Esophagus muscularis mucosa (tissue), 4 donors: ENCODE measurements at regions not wholly inside any gene's neighbourhood (a gene's known extent, or its start where the extent isn't known, plus 50 kb on each side); places are given as distances from the start of the nearest gene placed in this dataset.

Source experiments
- DNase-seq: peaks from one replicate; pipeline ENCODE4 v3.0.0-alpha.2; 2017; ENCODE audit errors: extremely low spot score
- H3K27ac ChIP-seq, 4 donors: fragments of 200-600 bp; sonication (generic); replicated peaks in 1 of 4; 1 replicate in 3 of 4; 2 replicates in 1 of 4; pipeline ENCODE4 v1.5.1; 2016 to 2019; ENCODE audit warnings: mild to moderate bottlenecking in 1 of 4
- H3K27me3 ChIP-seq, 4 donors: fragments of 200-600 bp; sonication (generic); one replicate each; pipeline versions ENCODE4 v1.5.1 to v1.6.0; 2016 to 2019
- H3K36me3 ChIP-seq, 4 donors: fragments of 200-600 bp; sonication (generic); one replicate each; pipeline ENCODE4 v1.5.1; 2016 to 2019
- H3K4me1 ChIP-seq, 4 donors: fragments of 200-600 bp; sonication (generic); one replicate each; pipeline ENCODE4 v1.5.1; 2016 to 2019
- H3K4me3 ChIP-seq, 4 donors: fragments of 200-600 bp; sonication (generic); 1 replicate in 2 of 4; 2 replicates in 2 of 4; pipeline ENCODE4 v1.5.1; 2016 to 2019; ENCODE audit warnings: mild to moderate bottlenecking in 4 of 4, moderate library complexity in 1 of 4
- H3K9me3 ChIP-seq, 4 donors: fragments of 200-600 bp; sonication (generic); 1 replicate in 3 of 4; 2 replicates in 1 of 4; pipeline ENCODE4 v1.5.1; 2016 to 2019
- EP300 ChIP-seq: sonication (generic); formaldehyde crosslinking; IDR thresholded peaks from one replicate; pipeline ENCODE4 v1.6.1; 2017; ENCODE audit warnings: antibody characterized with exemption
- POLR2A ChIP-seq: fragments of 450-650 bp; IDR thresholded peaks from one replicate; pipeline ENCODE4 v1.6.1; 2017; ENCODE audit warnings: antibody characterized with exemption, moderate library complexity, mild to moderate bottlenecking, low read depth
- POLR2AphosphoS5 ChIP-seq, 2 donors: sonication (generic); formaldehyde crosslinking; IDR thresholded peaks; one replicate each; pipeline ENCODE4 v1.6.1; 2017; ENCODE audit warnings: antibody characterized with exemption in 2 of 2
- WGBS: methylation state at CpG from one replicate; pipeline ENCODE4 v1.1.5; 2018; 5-methylcytosine and 5-hydroxymethylcytosine counted together
- intact Hi-C: fragments of 100-400 bp; cut with DNase I; formaldehyde crosslinking; loops from one replicate; pipeline ENCODE4 v1.15.1; 2023
- TF ChIP-seq, protein P1 (sequence below), 3 experiments: fragments of 200-600 bp in 2 of 3; fragments of 450-650 bp in 1 of 3; sonication (generic) in 2 of 3; IDR thresholded peaks; one replicate each; pipeline ENCODE4 v1.5.1; 2017 to 2019; ENCODE audit warnings: antibody characterized with exemption in 3 of 3, mild to moderate bottlenecking in 2 of 3, moderate library complexity in 1 of 3

DNA sequence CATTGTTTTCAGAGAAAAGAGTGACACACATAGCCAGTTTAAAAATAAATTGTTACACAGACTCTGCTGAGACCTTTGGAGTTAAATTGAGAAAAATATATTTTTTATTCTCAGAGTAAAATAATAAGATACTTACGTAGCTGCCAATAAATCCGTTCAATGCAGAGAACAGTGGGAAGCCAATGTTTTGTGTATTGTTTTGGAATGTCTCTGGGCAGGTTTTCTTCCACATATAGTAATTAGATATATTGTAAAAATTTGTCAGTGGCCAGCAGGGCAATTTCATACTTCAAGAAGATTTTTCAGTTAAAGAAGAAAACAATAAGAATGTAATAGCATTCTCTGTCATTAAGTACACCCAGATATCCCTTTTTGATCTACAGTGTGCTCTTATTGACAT lies 999.5 kb upstream of the INTU start:
- no peak for DNase-seq
- no peak for TF ChIP-seq POLR2AphosphoS5 (IDR thresholded peaks at IDR 0.05)
- no peak for TF ChIP-seq EP300
- no peak for TF ChIP-seq POLR2A
- TF ChIP-seq, protein P1, sequence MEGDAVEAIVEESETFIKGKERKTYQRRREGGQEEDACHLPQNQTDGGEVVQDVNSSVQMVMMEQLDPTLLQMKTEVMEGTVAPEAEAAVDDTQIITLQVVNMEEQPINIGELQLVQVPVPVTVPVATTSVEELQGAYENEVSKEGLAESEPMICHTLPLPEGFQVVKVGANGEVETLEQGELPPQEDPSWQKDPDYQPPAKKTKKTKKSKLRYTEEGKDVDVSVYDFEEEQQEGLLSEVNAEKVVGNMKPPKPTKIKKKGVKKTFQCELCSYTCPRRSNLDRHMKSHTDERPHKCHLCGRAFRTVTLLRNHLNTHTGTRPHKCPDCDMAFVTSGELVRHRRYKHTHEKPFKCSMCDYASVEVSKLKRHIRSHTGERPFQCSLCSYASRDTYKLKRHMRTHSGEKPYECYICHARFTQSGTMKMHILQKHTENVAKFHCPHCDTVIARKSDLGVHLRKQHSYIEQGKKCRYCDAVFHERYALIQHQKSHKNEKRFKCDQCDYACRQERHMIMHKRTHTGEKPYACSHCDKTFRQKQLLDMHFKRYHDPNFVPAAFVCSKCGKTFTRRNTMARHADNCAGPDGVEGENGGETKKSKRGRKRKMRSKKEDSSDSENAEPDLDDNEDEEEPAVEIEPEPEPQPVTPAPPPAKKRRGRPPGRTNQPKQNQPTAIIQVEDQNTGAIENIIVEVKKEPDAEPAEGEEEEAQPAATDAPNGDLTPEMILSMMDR (IDR thresholded peaks at IDR 0.05): no peak
- Histone ChIP-seq H3K36me3 (no peaks in the 10 kb centered on the region), H3K4me1 (peaks cover 0 to 7% (median 0%) of the 10 kb centered on the region in 4 donors), H3K27ac (no peak overlapping the region), H3K9me3 (no peaks in the 10 kb centered on the region), H3K4me3 (no peak overlapping the region), H3K27me3 (no peaks in the 10 kb centered on the region)
- intact Hi-C loops: no loop called here
- 83% methylated on average over 2 of the region's 2 CpGs for WGBS

DNA sequence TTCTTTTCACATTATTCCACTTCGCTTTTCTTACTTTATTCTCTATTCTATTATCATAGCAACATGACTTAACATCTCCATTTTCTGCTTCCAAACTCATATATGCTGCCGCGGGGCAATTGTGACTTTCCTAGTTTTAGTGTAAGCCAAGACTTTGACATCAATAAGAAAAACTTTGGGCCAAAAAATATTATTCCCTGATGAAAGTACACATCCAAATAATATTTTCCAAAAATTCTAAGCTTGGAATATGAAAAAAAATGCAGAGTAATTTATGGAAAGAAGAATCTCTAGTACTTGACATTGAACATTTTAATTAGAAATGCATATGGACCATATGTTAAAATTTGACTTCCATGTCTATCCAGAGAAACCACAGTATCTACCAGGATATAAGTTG lies 995.1 kb upstream of the INTU start:
- Histone ChIP-seq H3K9me3 (no peaks in the 10 kb centered on the region), H3K4me3 (no peak overlapping the region), H3K27me3 (no peaks in the 10 kb centered on the region), H3K36me3 (no peaks in the 10 kb centered on the region), H3K27ac (no peak overlapping the region), H3K4me1 (no peaks in the 10 kb centered on the region)
- no peak for TF ChIP-seq POLR2A
- TF ChIP-seq EP300: no peak
- TF ChIP-seq POLR2AphosphoS5 (IDR thresholded peaks at IDR 0.05): no peak
- TF ChIP-seq, protein P1 (IDR thresholded peaks at IDR 0.05): no peak
- no peak for DNase-seq
- intact Hi-C loops: no loop called here
- WGBS: 91% methylated on average over 3 of the region's 3 CpGs

DNA sequence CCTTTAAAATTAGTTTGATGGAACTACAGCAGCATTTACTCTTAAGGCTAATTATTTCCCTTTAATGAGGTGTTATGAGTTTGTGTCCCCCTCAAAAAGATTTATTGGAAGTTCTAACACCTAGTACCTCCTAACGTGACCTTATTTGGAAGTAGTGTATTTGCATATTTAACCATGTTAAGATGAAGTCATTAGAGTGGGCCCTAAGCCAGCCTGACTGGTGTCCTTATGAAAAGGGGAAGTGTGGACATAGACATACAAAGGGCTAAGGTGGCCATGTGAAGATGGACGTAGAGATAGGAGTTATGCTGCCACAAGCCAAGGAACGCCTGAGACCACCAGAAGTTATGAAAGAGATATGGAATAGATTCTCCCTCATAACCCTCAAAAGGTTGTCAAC lies 985.4 kb upstream of the INTU start:
- TF ChIP-seq, protein P1 (IDR thresholded peaks at IDR 0.05): no peak
- TF ChIP-seq EP300: no peak
- no peak for TF ChIP-seq POLR2A
- no peak for TF ChIP-seq POLR2AphosphoS5 (IDR thresholded peaks at IDR 0.05)
- no peaks in the 10 kb centered on the region for H3K27me3 ChIP-seq
- no peaks in the 10 kb centered on the region for H3K36me3 ChIP-seq
- DNase-seq: no peak
- no peak overlapping the region for H3K4me3 ChIP-seq
- intact Hi-C loops: no loop called here
- 85% methylated on average over 3 of the region's 3 CpGs for WGBS
- no peaks in the 10 kb centered on the region for H3K4me1 ChIP-seq
- no peak overlapping the region for H3K27ac ChIP-seq
- H3K9me3 ChIP-seq: no peaks in the 10 kb centered on the region

DNA sequence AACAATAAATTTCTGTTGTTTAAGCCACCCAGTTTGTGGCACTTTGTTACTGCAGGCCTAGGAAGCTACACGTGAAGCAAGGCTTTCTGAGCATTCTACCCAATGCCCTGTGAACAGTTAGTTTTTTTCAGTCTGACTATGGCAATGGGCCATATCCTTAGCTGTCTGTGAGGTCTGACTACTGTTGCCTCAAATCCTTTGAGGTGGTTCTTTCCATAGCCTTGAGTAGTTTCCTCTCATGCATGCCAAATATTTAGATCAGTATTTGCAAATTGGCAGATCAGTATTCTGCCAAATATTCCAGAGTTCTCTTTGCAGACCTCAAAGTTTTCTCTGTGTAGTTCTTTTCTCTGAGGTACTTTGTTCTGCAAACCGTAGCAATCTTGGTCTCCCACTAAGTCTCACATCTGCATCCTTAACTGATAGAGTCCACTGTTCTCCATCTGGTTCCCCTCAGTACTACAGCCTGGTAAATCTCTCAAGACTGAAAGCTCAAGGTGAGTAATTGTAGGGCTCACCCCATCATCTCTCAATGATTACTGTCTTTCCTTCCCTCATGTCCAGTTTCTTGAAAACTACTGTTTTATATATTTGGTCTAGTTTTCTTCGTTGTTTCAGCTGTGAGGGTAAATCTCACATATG lies 984.9 kb upstream of the INTU start:
- Histone ChIP-seq H3K36me3 (no peaks in the 10 kb centered on the region), H3K4me3 (no peak overlapping the region), H3K4me1 (no peaks in the 10 kb centered on the region), H3K27ac (no peak overlapping the region), H3K27me3 (no peaks in the 10 kb centered on the region), H3K9me3 (no peaks in the 10 kb centered on the region)
- intact Hi-C loops: no loop called here
- DNase-seq: no peak
- no peak for TF ChIP-seq POLR2A
- TF ChIP-seq EP300: no peak
- TF ChIP-seq, protein P1 (IDR thresholded peaks at IDR 0.05): no peak
- no peak for TF ChIP-seq POLR2AphosphoS5 (IDR thresholded peaks at IDR 0.05)
- WGBS: 67% methylated on average over 3 of the region's 3 CpGs

DNA sequence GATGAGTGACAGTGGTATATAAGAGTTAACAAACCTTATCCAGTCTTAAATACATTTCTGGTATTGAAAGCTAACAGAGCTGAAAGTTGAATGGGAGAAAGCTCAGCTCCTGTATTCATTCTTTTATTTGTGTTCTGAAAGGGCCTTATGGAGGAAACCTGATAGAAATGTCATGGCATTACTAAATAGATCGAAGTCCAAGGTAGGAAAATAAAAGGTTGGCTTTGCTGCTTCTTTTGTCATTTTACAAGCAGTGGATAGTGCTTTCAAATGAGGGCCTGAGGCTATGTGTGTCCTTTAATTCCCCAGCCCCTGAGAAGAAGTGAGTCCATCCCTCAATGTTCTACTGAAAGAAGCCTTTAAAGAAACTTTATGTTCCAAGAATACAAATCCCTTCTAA lies 974.3 kb upstream of the INTU start:
- Histone ChIP-seq H3K27ac (no peak overlapping the region), H3K4me1 (no peaks in the 10 kb centered on the region), H3K9me3 (no peaks in the 10 kb centered on the region), H3K36me3 (no peaks in the 10 kb centered on the region), H3K4me3 (no peak overlapping the region), H3K27me3 (no peaks in the 10 kb centered on the region)
- 91% methylated on average over 1 of the region's 1 CpG for WGBS
- TF ChIP-seq EP300 (no peak), POLR2AphosphoS5 (IDR thresholded peaks at IDR 0.05) (no peak), POLR2A (no peak)
- TF ChIP-seq, protein P1 (IDR thresholded peaks at IDR 0.05): no peak
- DNase-seq: no peak
- intact Hi-C loops: no loop called here
